ENCODE measurements at regions not wholly inside any gene's neighbourhood (a gene's known extent, or its start where the extent isn't known, plus 50 kb on each side); places are given as distances from the start of the nearest gene placed in this dataset.

GRCh38 chr20:51175156-51175555, 152.2 kb upstream of the KCNG1 start:
- TF ChIP-seq CTCF (IDR thresholded peaks at IDR 0.05) (no peak), EZH2phosphoT487 (IDR thresholded peaks at IDR 0.05) (no peak)
